HepG2 (cell line): ENCODE measurements at regions not wholly inside any gene's neighbourhood (a gene's known extent, or its start where the extent isn't known, plus 50 kb on each side); places are given as distances from the start of the nearest gene placed in this dataset.

Experiments used
- CENPT ChIP-seq: sonication (generic); formaldehyde crosslinking; IDR thresholded peaks from 2 replicates; pipeline ENCODE4 v1.8.0; 2022; ENCODE audit warnings: low read depth, mild to moderate bottlenecking, moderate library complexity, missing genetic modification reagents
- ETV5 ChIP-seq: IDR thresholded peaks from 2 replicates; pipeline ENCODE4 v1.6.1; 2018; ENCODE audit warnings: missing biosample characterization, missing genetic modification reagents, inconsistent platforms, borderline replicate concordance
- ZNF292 ChIP-seq: sonication (generic); formaldehyde crosslinking; IDR thresholded peaks from 2 replicates; pipeline ENCODE4 v1.8.1; 2022; ENCODE audit warnings: mild to moderate bottlenecking, low read depth, missing genetic modification reagents, borderline replicate concordance
- TF ChIP-seq, protein P1 (sequence below): sonication (generic); formaldehyde crosslinking; IDR thresholded peaks from 2 replicates; pipeline ENCODE4 v1.4.0; 2020; ENCODE audit warnings: missing genetic modification reagents
- TF ChIP-seq, protein P2 (sequence below): sonication (generic); formaldehyde crosslinking; IDR thresholded peaks from 2 replicates; pipeline ENCODE4 v1.4.0; 2020; ENCODE audit warnings: low read depth, mild to moderate bottlenecking, missing genetic modification reagents

DNA sequence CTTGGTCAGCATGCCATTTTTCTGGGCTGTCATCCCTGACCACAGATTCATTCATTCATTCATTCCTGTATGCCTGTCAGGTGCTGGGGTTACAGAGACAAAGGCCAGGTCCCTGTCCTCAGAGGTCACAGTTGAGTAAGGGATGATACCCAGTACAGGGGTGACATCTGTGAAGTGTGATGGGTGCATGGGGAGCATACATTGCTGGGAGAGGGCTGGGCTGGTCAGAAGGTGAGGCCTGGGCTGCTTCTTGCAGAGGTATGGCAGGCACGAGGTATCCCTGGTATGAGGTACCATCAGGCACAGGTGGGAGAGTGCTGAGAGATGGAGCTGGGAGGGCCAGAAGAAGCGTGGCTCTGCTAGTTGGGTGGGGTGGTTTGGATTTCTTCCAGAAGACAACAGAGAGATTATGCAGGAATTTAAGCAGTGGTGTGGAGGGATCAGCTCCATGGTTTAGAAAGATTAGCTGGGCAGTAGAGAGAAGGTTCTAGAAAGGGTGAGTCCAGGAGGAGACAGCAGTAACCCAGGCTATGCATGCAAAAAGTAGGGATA lies 181.9 kb upstream of the HAAO start (continued):
- TF ChIP-seq, protein P1, sequence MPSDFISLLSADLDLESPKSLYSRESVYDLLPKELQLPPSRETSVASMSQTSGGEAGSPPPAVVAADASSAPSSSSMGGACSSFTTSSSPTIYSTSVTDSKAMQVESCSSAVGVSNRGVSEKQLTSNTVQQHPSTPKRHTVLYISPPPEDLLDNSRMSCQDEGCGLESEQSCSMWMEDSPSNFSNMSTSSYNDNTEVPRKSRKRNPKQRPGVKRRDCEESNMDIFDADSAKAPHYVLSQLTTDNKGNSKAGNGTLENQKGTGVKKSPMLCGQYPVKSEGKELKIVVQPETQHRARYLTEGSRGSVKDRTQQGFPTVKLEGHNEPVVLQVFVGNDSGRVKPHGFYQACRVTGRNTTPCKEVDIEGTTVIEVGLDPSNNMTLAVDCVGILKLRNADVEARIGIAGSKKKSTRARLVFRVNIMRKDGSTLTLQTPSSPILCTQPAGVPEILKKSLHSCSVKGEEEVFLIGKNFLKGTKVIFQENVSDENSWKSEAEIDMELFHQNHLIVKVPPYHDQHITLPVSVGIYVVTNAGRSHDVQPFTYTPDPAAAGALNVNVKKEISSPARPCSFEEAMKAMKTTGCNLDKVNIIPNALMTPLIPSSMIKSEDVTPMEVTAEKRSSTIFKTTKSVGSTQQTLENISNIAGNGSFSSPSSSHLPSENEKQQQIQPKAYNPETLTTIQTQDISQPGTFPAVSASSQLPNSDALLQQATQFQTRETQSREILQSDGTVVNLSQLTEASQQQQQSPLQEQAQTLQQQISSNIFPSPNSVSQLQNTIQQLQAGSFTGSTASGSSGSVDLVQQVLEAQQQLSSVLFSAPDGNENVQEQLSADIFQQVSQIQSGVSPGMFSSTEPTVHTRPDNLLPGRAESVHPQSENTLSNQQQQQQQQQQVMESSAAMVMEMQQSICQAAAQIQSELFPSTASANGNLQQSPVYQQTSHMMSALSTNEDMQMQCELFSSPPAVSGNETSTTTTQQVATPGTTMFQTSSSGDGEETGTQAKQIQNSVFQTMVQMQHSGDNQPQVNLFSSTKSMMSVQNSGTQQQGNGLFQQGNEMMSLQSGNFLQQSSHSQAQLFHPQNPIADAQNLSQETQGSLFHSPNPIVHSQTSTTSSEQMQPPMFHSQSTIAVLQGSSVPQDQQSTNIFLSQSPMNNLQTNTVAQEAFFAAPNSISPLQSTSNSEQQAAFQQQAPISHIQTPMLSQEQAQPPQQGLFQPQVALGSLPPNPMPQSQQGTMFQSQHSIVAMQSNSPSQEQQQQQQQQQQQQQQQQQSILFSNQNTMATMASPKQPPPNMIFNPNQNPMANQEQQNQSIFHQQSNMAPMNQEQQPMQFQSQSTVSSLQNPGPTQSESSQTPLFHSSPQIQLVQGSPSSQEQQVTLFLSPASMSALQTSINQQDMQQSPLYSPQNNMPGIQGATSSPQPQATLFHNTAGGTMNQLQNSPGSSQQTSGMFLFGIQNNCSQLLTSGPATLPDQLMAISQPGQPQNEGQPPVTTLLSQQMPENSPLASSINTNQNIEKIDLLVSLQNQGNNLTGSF (CRISPR knock-in tag), result no peak
- TF ChIP-seq, protein P2, sequence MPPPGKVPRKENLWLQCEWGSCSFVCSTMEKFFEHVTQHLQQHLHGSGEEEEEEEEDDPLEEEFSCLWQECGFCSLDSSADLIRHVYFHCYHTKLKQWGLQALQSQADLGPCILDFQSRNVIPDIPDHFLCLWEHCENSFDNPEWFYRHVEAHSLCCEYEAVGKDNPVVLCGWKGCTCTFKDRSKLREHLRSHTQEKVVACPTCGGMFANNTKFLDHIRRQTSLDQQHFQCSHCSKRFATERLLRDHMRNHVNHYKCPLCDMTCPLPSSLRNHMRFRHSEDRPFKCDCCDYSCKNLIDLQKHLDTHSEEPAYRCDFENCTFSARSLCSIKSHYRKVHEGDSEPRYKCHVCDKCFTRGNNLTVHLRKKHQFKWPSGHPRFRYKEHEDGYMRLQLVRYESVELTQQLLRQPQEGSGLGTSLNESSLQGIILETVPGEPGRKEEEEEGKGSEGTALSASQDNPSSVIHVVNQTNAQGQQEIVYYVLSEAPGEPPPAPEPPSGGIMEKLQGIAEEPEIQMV (CRISPR knock-in tag), result no peak
- peak; percentile 65; the same call in 1 of the 2 replicates for TF ChIP-seq CENPT (CRISPR knock-in tag)
- no peak for TF ChIP-seq ETV5 (CRISPR knock-in tag)
- no peak for TF ChIP-seq ZNF292 (CRISPR knock-in tag)
